Astrocyte of the hippocampus (primary cell): ENCODE measurements at regions not wholly inside any gene's neighbourhood (a gene's known extent, or its start where the extent isn't known, plus 50 kb on each side); places are given as distances from the start of the nearest gene placed in this dataset.

Experiments used
- DNase-seq: peaks from one replicate; pipeline ENCODE4 v3.0.0; 2011; ENCODE audit warnings: low read depth, low spot score

DNA sequence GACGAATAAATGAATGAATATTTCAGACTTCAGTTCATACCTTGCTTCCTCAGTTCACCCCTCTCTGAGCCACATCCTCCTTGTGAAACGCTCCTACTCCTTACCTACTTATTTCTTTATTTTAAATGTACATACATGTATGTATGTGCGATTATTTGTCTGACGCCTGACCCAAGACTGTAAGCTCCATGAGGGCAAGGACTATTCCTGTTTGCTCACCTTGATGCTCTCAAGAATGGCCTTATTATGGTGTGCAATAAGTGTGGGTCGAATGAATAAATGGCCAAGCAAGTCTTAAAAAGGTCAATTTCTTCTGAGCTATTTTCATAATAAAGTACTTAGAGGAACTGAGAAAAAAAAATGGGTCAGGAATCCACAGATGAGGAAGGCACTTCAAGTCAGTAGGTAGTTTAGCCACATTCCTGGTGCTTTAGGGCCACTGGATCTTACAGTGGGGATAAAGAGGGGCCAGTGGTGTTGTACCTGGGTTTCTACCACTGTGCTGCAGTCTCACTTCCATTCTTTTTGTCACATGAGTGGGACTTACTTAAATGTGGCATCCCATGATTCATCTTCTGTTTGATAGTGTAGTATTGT lies 74.7 kb downstream of the SDC1 start:
- DNase-seq = no peak

DNA sequence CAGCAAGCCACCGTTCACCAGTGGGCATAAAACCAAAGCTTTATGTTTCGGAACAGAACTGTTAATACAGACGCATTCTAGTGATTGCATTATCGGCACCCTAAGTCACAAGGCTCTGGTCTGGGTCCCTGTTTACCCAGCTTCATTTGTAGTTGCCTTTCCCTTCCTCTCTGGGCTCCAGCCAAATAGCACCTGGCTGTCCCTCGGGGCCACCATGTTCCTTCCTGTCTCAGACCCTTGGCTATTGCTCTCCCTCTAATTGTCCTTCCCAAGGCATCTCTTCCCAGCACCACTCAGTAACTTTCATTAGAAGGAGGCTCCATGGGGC lies 75.3 kb downstream of the SDC1 start:
- no peak for DNase-seq

DNA sequence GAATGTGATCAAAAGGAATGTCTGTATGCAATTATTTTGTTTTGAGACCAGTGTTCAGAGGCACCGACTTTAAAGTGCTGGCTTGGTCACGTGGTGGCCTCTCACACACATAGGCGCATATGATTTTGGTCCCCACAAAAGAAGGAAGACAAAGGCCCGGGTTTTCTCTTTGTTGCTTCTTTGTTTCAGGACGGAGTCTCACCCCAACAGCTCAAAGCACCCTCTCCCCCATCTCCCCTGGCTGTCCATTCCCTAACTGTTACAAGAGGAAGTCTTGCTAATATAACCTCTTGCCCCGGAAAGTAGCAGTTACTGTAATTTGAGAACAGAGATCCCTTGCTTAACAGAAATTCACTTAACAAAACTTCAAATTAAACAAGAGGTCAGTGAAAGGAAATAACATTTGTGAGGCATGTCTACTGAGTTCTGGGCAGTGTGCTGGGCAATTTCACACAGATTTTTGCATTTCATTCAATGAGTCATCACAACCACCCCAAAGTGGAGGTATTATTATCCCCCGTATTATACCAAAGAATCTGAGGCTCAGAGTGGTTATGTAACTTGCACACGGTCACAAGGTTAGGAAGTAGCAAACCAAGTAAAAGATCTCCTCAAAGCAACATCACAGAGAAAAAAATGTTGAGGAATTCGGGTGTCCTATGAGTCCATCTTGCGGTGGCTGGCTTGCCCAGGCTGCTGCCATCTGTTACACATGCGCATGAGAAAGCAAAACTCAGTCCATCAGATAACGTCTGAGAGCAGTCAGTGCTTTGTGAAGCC lies 75.8 kb downstream of the SDC1 start:
- DNase-seq = peak; percentile 84

DNA sequence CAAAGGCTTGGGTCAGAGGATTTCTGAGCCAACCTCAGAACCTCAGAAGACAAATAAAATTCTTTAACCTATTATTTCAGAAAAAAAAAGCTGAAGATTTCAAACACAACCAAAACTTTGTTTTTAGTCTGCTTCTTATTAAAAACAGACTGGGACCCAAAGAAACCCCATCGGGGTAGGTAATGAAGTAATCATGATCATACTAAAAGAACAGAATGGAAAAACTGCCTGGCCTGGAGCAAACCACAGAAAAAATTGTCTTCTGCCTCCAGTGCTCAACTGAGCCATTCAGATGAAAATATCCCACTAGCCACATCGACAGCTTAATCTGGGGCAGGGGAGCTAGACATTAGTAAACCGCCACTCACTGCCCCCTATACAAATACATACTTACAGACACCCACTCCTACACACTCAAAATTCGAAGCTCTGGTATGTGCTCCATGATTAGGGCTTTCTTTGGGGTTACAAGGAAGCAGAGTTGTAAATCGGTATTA lies 76.5 kb downstream of the SDC1 start:
- no peak for DNase-seq

DNA sequence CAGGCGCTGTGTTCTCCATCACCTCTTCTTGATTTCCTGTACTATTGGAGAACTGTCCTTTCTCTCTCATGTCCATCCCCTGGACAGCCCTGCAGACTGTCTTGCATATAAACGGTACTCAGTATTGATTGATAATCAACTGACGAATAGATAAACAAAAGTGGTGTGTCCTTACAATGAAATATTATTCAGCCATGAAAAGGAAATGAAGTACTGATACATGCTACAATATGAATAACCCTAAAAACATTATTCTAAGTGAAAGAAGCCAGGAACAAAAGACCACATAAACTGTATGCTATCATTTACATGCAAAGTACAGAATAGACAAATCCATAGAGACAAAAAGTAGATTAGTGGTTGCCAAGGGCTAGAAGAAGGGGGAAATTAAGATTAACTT lies 77.6 kb downstream of the SDC1 start:
- DNase-seq = no peak

DNA sequence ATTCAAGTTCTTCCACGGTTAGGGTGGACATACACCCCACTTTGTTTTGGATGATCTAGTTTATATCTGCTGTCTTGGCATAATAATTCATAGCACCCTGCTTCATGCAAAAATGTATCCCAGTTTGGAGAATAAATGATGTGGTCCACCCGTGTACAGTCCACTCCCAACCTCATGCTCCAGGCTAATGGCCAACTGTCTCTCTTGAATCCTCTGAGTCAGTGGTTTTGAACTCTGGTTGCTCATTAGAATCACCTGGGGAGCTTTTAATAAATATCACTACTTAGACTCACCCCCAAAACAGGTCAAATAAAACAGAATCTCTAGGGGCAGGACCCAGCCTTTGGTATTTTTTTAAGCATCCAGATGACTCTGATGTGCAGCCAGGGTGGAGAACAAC lies 78.5 kb downstream of the SDC1 start:
- DNase-seq = no peak

DNA sequence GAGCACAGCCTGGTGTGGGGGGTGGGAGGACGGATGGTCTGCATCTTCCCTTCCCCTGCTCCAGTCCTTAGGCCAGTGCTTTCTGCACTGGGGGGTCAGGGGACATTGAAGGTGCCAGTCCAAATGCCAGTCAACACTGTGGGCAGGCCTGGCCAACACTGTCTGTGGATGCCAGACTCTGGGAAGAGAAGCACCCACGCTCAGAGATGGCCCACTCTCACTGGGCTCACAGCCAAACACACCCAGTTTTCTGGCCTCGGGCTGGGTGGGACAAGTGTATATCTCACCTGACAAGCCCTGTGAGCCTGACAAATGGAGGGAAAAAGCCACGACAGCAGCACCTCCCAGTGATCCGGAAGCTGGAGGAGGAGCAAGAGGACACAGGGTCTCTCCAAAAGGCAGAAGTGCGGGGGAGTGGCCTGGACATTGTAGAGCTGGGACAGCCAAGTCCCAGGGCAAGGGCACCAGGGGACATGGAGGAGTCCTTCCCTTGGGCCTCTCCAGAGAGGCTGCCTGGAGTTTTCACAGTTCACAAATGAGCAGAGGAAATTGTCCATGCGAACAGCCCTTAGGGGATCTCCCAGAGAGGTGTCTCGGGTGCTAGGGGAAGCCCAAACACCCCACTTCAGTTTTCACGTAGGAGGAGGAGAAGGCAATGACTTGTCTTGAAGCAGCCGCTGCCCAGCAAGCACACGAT lies 79.3 kb downstream of the SDC1 start:
- DNase-seq = no peak

DNA sequence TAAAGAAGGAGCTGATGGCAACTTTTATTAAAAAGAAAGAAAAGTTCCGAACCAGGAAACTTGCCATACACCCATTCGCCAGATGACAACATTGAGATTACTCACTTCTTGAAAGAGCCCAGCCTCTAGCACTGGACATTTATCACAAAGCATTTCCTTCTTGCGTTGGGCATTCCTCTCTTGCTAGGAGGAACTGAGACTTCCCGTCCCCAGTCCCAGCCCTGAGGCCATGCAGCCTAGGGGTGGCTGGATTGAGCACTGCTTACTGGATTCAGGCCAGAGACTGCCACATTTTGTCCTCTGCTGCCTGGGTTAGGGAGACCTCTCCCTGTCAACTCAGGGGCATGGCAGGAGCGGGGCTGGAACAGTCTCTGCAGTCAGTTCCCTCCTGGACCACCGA lies 80.1 kb downstream of the SDC1 start:
- no peak for DNase-seq

DNA sequence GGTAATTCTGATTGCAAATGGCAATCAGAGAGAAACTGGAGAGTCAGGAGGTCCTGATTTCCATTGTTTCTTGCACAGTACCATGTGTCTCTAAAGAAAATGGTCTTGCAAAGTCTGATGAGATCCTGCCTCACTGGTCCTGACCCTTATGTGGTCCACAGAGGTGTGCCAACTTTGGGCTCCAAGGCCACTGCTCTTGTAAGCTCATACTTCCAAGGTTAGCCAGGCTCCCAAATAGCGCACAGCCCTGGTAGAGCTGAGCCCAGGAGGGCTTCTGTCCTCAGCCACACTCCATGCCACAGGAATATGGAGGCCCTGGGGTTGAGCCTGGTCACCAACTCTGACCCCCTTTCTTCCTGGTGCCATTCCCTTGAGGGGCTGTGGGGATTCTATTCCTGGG lies 80.7 kb downstream of the SDC1 start:
- no peak for DNase-seq

DNA sequence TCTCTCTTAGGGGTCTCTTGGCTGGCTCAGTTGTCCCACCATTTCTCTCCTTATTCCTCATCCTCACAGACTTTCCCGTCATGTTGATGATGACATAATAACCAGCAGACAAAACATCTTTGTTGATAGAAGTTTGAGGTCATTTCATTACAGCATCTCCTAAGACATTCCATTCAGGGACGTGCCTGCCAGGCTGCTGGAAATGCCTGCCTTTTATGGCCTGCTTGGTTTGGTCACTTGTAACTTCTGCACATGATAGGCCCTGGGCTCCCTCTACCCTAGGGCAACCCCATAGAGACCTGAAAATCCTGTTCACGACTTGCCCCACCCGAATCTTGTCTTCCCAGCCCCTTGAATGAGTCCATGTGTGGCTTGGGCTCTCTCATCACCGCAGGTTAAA lies 81.7 kb downstream of the SDC1 start:
- peak; percentile 76 for DNase-seq

DNA sequence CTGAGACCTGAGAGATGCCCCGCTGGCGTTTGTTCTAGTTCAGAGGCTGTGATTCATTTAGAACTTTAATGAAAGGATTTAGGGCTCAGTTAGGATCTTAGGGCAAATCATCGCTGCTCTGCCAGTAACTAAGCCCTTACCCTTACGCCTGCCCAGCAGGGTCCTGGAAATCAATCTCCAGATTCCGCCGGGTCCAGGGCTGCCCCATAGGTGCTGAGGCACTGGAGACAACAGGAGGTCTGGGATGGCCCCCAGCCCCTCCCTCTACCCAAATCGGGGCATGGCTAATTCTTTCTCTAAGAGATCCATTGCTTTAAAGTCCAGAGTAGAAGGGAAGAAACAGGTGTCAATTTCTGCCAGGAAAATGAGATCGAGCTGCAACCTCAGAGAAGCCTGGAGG lies 83.1 kb downstream of the SDC1 start:
- no peak for DNase-seq

DNA sequence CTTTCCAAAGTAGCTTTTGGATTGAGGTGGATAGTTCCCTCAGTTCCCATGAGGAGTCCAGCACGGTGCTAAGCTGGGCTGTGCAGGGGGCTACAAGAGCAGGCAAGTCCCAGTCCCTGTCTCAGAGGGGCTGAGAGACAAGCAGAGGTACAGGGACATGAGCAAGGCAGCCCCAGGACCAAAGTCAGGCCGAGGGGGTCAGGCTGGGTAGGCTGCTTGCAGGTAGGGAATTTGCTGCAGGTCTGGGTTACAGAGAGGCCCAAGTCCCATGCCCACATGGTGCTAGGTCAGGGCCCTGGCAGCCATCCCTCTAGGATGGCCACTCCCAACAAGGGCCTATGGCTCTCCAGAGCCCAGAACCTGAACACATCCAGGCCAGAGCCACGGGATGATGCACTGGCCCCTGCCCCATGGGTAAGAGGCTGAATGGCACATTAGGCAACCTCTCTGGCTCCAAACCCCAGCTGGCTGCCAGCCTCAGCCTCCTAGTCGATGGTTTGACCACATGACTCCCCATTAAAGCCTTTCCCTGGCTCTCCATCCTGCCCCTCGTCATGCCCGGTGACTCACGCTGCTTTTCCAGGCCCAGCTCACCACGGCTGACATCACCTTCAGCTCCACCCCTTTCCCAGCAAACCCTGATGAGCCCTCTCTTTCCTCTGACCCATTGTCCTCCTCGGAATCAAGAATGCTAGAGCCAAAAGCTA lies 83.7 kb downstream of the SDC1 start:
- DNase-seq = peak; percentile 95

DNA sequence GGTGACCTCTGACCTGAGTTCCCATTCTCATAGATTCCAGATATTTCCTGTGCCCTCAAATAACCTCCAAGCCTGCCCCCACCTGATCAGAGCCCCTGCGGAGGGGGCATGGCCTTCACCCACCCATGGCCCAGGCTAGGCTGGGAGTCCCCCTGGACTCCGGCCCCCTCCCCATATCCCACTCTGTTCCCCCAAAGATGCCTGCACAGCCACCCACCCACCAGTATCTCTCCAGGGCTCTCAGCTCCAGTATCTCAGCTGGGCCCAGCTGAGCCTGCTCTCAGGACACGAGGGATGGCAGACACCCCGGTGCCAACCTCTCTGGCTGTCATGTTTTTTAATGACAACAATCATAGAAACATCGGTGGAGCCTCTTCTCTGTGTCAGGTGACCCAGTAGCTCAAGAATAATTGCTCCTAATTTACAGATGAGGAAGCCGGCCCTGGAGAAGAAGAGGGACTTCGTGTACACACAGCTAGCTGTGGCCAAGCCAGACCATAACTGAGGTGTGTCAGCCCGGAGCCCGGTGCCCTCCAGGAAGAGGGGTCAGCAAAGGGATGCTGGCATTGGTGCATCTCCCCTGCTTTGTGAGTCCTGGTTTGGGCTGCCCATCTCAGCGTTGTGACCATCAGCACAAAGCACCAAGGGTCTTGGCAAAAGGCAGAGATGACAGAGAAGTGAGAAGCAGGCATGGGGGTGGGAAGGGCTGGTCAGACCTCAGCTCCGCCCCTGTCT lies 84.4 kb downstream of the SDC1 start:
- no peak for DNase-seq

DNA sequence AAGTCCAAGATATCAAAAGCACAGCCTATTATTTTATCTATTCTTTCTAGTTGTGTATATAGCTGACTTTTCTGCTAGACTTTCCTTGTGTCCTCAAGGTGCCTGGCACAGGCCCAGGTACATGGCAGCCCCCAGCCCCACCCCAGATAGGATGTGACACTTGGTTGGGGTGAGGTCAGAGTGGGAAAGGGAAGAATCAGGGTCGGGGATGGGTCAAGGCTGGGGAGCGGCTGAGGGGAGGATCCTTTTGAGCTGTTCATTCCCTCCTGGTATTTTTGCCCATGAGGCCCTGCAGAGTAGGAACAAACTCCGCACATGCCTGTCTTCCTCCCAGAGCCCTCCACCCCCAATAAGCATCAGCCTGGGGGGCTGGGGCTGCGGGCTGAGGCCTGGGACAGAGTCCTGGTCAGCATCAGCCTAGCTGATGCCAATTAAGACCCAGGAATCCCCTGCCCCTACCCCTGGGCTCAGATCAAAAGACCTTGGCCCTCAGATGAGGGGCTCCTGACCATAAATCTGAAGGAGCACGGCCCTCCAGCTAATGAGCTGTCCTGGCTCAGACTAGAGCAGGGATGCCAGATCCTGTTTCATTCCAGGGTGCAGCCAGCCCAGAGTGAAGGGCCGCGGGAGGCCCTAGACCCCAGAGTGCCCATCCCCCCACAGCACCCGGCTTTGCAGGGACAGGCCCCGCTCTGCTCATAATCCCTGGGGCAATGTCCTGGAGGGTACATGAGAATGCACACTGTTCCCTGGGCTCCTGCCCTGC lies 85.3 kb downstream of the SDC1 start:
- DNase-seq = no peak

DNA sequence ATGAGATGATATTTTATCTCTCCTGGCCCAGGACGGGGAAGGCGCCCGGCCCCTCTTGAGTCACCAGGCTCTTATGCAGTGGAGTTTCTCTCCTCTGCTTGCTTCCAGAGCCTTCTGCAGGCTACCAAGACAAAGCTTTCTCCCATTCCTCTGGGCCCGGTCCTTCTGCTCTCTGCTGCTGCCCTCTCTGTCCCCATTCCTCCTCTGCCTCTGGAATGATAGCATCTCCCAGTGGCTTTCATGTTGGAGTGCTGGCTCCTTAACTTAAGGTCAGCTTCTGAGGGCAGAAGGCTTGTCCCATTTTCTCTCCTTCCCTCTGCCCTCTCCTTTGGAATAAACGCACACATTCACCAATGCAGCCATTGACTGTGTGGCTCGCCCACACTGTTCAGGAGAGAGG lies 86.2 kb downstream of the SDC1 start:
- DNase-seq = no peak

DNA sequence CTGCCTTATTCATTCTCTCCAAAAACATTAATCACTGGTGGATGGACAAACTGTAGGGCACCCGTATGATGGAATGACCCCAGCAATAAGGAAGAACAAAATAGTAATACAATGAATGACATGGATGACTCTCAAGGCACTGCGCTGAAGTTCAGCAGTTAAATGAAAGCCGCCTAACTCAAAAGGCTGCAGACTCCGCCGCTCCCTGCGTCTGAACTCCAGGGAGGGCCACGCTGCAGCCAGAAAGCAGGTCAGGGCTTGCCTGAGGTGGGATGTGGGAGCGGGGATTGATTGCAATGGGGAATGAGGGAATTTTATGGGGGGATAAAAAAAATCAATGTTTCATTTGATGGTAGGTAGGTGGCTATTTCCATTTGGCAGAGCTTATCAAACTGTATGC lies 86.5 kb upstream of the LAPTM4A start:
- no peak for DNase-seq

DNA sequence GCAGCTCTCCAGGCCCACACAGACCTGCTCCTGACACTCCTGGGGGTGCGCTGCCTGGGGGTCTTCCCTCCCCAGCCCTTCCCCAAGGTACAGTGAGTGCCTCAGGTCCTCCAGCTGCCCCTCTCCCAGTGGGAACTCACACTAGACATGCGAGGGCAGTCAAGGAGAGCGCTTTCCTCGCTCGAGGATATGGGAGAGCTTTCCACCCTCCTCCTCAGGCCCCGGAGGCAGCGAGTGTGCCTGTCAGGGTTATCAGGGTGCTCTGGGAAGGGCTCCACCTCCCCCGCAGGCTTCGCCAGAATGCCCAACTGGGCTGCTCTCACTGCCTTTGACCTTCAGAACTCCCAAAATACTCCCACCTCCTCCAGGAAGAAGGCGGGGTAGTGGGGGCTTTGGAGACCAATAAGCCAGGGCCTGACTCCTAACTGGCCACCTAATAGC lies 85.7 kb upstream of the LAPTM4A start:
- DNase-seq = no peak

DNA sequence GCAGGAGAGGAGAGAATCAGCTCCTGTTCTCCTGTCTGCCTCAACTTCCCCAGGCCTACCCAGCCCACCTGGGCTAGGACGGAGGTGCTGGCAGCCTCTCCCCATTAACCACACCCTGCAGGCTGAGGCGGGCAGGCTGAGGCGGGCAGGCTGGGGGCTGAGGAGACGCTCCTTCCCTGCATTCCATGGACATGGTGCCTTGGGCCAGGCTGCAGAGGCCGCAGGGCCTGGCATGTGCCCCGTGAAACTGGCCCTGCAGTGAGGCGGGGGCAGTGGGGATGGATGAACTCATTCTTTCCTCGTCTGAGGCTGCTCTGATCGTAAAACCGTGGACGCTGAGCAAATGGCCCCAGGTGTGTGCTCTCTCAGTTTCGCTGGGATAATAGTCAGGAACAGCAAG lies 84.7 kb upstream of the LAPTM4A start:
- DNase-seq = no peak

DNA sequence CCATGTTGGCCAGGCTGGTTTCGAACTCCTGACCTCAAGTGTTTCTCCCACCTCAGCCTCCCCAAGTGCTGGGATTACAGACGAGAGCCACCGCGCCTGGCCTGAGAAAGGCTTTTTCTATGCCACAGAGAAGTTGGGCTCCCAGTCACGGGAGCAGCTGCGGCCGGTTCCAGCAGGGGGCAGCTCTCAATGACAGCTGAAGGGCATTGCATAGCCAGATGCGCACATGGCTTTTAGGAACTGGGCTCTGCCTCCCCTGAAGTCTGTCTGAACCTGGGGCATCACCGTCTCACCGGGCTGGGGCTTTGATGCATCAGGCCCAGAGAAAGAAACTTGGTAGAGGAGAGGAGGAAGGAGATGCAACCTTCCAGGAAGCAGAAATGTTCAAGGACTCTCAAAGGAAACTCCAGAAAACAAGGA lies 84.2 kb upstream of the LAPTM4A start:
- DNase-seq = peak; percentile 79

DNA sequence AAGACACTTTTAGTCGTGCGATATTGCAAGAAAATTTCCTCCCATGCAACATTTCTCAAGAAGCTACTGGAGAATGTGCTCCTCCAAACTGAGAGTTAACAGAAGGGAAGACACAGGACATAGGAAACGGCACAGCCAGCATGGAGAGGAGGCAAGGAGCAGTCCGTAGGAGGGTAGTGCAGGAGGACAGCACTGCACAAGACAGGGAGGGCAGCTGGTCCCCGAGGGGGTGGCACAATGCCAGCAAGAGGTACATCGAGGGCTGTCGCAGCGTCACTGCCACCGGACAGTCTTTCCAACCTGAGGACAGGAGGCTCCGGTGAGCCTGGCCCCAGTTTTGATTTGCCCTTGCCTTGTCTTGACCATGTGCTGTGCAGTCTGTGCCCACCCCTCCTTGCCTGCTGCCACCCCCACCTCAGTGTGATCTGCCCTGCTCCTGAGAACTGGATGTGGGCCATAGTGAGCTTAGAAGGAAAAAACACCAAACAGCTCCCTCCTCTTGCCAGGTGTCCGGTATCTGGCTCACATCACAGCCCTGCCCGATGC lies 81.6 kb upstream of the LAPTM4A start:
- no peak for DNase-seq
